GM12878 (cell line): ENCODE measurements at regions not wholly inside any gene's neighbourhood (a gene's known extent, or its start where the extent isn't known, plus 50 kb on each side); places are given as distances from the start of the nearest gene placed in this dataset.

Source experiments
- ATAC-seq: fragments of 200-7000 bp; cut with Tn5 transposase; 3 replicates; pipeline ENCODE4 v1.9.1; 2020; ENCODE audit warnings: mild to moderate bottlenecking, moderate library complexity
- BruUV-seq: library from RNA; stranded (reverse); fragments of 400-500 nt; replicated peaks from 2 replicates; lab custom pipeline; 2021; lab: Mats Ljungman, UMichigan
- CTCF ChIA-PET: fragments of 300-600 bp; sonication (Branson Sonifier 250); formaldehyde crosslinking; extraction: SDS; loops from one replicate; lab custom pipeline; 2021; ENCODE audit warnings: inconsistent platforms; lab: Yijun Ruan, JAX
- POLR2A ChIA-PET: fragments of 350-600 bp; formaldehyde crosslinking; extraction: SDS; loops from one replicate; lab custom pipeline; 2021; ENCODE audit warnings: inconsistent platforms; lab: Charles Lee
- RAD21 ChIA-PET: fragments of 300-600 bp; sonication (Branson Sonifier 250); formaldehyde crosslinking; loops from one replicate; lab custom pipeline; 2023; ENCODE audit warnings: antibody characterized with exemption; ENCODE audit not compliant: unreplicated experiment; lab: Charles Lee
- SMC1A ChIA-PET: fragments of 300-600 bp; sonication (Branson Sonifier 250); formaldehyde crosslinking; loops from one replicate; lab custom pipeline; 2023; ENCODE audit not compliant: unreplicated experiment, uncharacterized antibody; lab: Charles Lee
- DNase-seq: peaks from one replicate; pipeline ENCODE4 v3.0.0-alpha.2; 2011; ENCODE audit warnings: low read depth, low spot score
- FAIRE-seq: peaks from 3 replicates; lab custom pipeline; 2011; peaks lifted over from hg19 to GRCh38; lab: Jason Lieb, UNC
- H2AFZ ChIP-seq: 2 replicates; pipeline ENCODE4 v1.6.0; 2011; ENCODE audit warnings: low read depth, low read length, control low read depth; ENCODE audit not compliant: control insufficient read depth
- H3K27ac ChIP-seq: 2 replicates; pipeline ENCODE4 v1.5.1; 2011; ENCODE audit warnings: control low read depth; ENCODE audit not compliant: control insufficient read depth, insufficient read depth
- H3K27me3 ChIP-seq, 2 experiments: replicated peaks in 1 of 2; 2 replicates each; pipeline versions ENCODE4 v1.6.0 to v1.6.1; 2011; ENCODE audit warnings: low read length in 1 of 2; ENCODE audit not compliant: control insufficient read depth in 2 of 2, insufficient read depth in 2 of 2
- H3K36me3 ChIP-seq, 2 experiments: 2 replicates each; pipeline ENCODE4 v1.5.1; 2011; ENCODE audit warnings: low read length in 1 of 2; ENCODE audit not compliant: control insufficient read depth in 2 of 2, insufficient read depth in 2 of 2
- H3K4me1 ChIP-seq: 2 replicates; pipeline ENCODE4 v1.6.1; 2011; ENCODE audit warnings: mild to moderate bottlenecking, low read length, moderate library complexity, mixed read lengths; ENCODE audit not compliant: control insufficient read depth, insufficient read depth
- H3K4me2 ChIP-seq: 2 replicates; pipeline ENCODE4 v1.6.0; 2011; ENCODE audit warnings: control low read depth; ENCODE audit not compliant: control insufficient read depth, insufficient read depth
- H3K4me3 ChIP-seq: fragments of 200-600 bp; sonication (generic); 2 replicates; pipeline ENCODE4 v1.5.1; 2016
- H3K79me2 ChIP-seq: 2 replicates; pipeline ENCODE4 v1.6.0; 2011; ENCODE audit warnings: low read length; ENCODE audit not compliant: control insufficient read depth, insufficient read depth
- H3K9ac ChIP-seq: 2 replicates; pipeline ENCODE4 v1.8.0; 2011; ENCODE audit warnings: low read length, control low read depth, mixed read lengths; ENCODE audit not compliant: control insufficient read depth, insufficient read depth
- H3K9me3 ChIP-seq: replicated peaks from 3 replicates; pipeline ENCODE4 v1.5.1; 2011; ENCODE audit warnings: mild to moderate bottlenecking, low read length; ENCODE audit not compliant: control insufficient read depth, insufficient read depth
- H4K20me1 ChIP-seq: 2 replicates; pipeline ENCODE4 v1.6.0; 2011; ENCODE audit not compliant: control insufficient read depth, insufficient read depth
- CTCF ChIP-seq, 3 experiments: IDR thresholded peaks in 2 of 3; conservative IDR thresholded peaks in 1 of 3; 2 replicates each; pipeline ENCODE4 v1.5.1; 2011; ENCODE audit warnings: low read depth in 3 of 3, low read length in 3 of 3, mild to moderate bottlenecking in 3 of 3, control low read depth in 2 of 3, moderate library complexity in 2 of 3, inconsistent platforms in 1 of 3, mixed read lengths in 1 of 3; ENCODE audit not compliant: control insufficient read depth in 2 of 3, insufficient read depth in 1 of 3; ENCODE audit errors: extremely low read depth in 1 of 3
- JUND ChIP-seq: IDR thresholded peaks from 2 replicates; pipeline ENCODE4 v1.6.1; 2012; ENCODE audit warnings: low read depth, mild to moderate bottlenecking, low read length, improper control_type of control experiment, moderate library complexity
- MAX ChIP-seq: IDR thresholded peaks from 2 replicates; pipeline ENCODE4 v1.6.1; 2012; ENCODE audit warnings: low read depth, low read length, improper control_type of control experiment
- SIX5 ChIP-seq: IDR thresholded peaks from 2 replicates; pipeline ENCODE4 v1.6.1; 2011; ENCODE audit warnings: mild to moderate bottlenecking, low read depth, low read length, moderate library complexity; ENCODE audit not compliant: severe bottlenecking
- SUPT20H ChIP-seq: IDR thresholded peaks from 2 replicates; pipeline ENCODE4 v1.6.1; 2011; ENCODE audit warnings: low read depth, mild to moderate bottlenecking, low read length, moderate library complexity, borderline replicate concordance; ENCODE audit not compliant: control insufficient read depth
- ZNF274 ChIP-seq: IDR thresholded peaks from one replicate; pipeline ENCODE4 v1.8.0; 2011; ENCODE audit not compliant: insufficient read length, insufficient read depth
- in situ Hi-C: fragments of 300-500 bp; cut with MboI; formaldehyde crosslinking; loops from 9 replicates; pipeline ENCODE4 v1.14.3; 2018; ENCODE audit warnings: mixed read lengths
- intact Hi-C: fragments of 100-400 bp; cut with micrococcal nuclease; formaldehyde crosslinking; loops from one replicate; pipeline ENCODE4 v1.14.2; 2022; ENCODE audit not compliant: unreplicated experiment

GRCh38 chr5:38149815-38150195, 108.6 kb upstream of the EGFLAM start:
- CTCF ChIA-PET, result interaction anchor here (0.8 kb wide), 1 partner anchor 301 kb away, joined by 3 read pairs; no protein-coding TSS in a partner anchor
- H3K4me1 ChIP-seq, result no peaks in the 10 kb centered on the region
- no peaks in the 10 kb centered on the region for H3K27me3 ChIP-seq
- no peak overlapping the region for H3K4me3 ChIP-seq
- no peaks in the 10 kb centered on the region for H3K9me3 ChIP-seq
- no peak overlapping the region for H2AFZ ChIP-seq
- POLR2A ChIA-PET, result no interaction called here
- H3K27ac ChIP-seq, result no peak overlapping the region
- RAD21 ChIA-PET, result no interaction called here
- SMC1A ChIA-PET, result no interaction called here
- no peak for TF ChIP-seq MAX
- TF ChIP-seq CTCF (IDR thresholded peaks at IDR 0.05 in 2 of 3, conservative IDR thresholded peaks at IDR 0.05 in 1 of 3; ENCODE audit: control insufficient read depth in 2 of 3, extremely low read depth in 1 of 3, insufficient read depth in 1 of 3, low read depth in 3 of 3, low read length in 3 of 3), result no peak
- TF ChIP-seq SIX5, result no peak
- no peak for TF ChIP-seq SUPT20H
- TF ChIP-seq ZNF274, result no peak
- TF ChIP-seq JUND, result no peak
- no peak for DNase-seq
- no peak for ATAC-seq
- no peak overlapping the region for H3K9ac ChIP-seq
- in situ Hi-C loops (no loop called here), intact Hi-C loops (no loop called here)
- no peaks in the 10 kb centered on the region for H3K79me2 ChIP-seq
- no TSS peak for BruUV-seq
- H4K20me1 ChIP-seq, result no peaks in the 10 kb centered on the region
- no peak overlapping the region for H3K4me2 ChIP-seq
- no peaks in the 10 kb centered on the region for H3K36me3 ChIP-seq
- no peak for FAIRE-seq
